GM23248 (cell line): ENCODE measurements at regions not wholly inside any gene's neighbourhood (a gene's known extent, or its start where the extent isn't known, plus 50 kb on each side); places are given as distances from the start of the nearest gene placed in this dataset.
"Not testable (repeated sequence)": the region's sequence is repeated elsewhere in the genome, so short reads cannot be mapped to it uniquely, and the experiment has no call there.

Source experiments
- DNase-seq: peaks from one replicate; pipeline ENCODE4 v3.0.0-alpha.2; 2015
- H2AFZ ChIP-seq: fragments of 200-600 bp; sonication (generic); 2 replicates; pipeline ENCODE4 v1.6.1; 2016; ENCODE audit warnings: antibody characterized with exemption
- H3F3A ChIP-seq: fragments of 200-600 bp; sonication (generic); 2 replicates; pipeline ENCODE4 v1.6.1; 2016; ENCODE audit warnings: mild to moderate bottlenecking, antibody characterized with exemption, mixed run types; ENCODE audit not compliant: insufficient read depth
- H3K27ac ChIP-seq: fragments of 200-600 bp; sonication (generic); 2 replicates; pipeline ENCODE4 v1.5.1; 2016; ENCODE audit warnings: mild to moderate bottlenecking
- H3K27me3 ChIP-seq: fragments of 200-600 bp; sonication (generic); replicated peaks from 2 replicates; pipeline ENCODE4 v1.6.1; 2016; ENCODE audit warnings: mild to moderate bottlenecking; ENCODE audit not compliant: insufficient read depth
- H3K36me3 ChIP-seq: fragments of 200-600 bp; sonication (generic); 2 replicates; pipeline ENCODE4 v1.6.1; 2016; ENCODE audit warnings: low read depth, mild to moderate bottlenecking
- H3K4me1 ChIP-seq: fragments of 200-600 bp; sonication (generic); 2 replicates; pipeline ENCODE4 v1.6.1; 2016; ENCODE audit warnings: mild to moderate bottlenecking; ENCODE audit not compliant: insufficient read depth
- H3K4me2 ChIP-seq: fragments of 200-600 bp; sonication (generic); one replicate; pipeline ENCODE4 v1.6.1; 2016; ENCODE audit warnings: mild to moderate bottlenecking; ENCODE audit not compliant: unreplicated experiment
- H3K4me3 ChIP-seq: fragments of 200-600 bp; sonication (generic); 2 replicates; pipeline ENCODE4 v1.5.1; 2016; ENCODE audit warnings: mild to moderate bottlenecking
- H3K79me2 ChIP-seq: fragments of 200-600 bp; sonication (generic); 2 replicates; pipeline ENCODE4 v1.6.1; 2016; ENCODE audit warnings: mild to moderate bottlenecking; ENCODE audit not compliant: insufficient read depth
- H3K9ac ChIP-seq: fragments of 200-600 bp; sonication (generic); 2 replicates; pipeline ENCODE4 v1.6.1; 2016; ENCODE audit warnings: mild to moderate bottlenecking
- H3K9me2 ChIP-seq: fragments of 200-600 bp; sonication (generic); 2 replicates; pipeline ENCODE4 v1.6.1; 2016; ENCODE audit warnings: mixed run types, mild to moderate bottlenecking, moderate library complexity; ENCODE audit not compliant: insufficient read depth
- H3K9me3 ChIP-seq: fragments of 200-600 bp; sonication (generic); one replicate; pipeline ENCODE4 v1.6.1; 2017; ENCODE audit warnings: low read depth
- H4K20me1 ChIP-seq: fragments of 200-600 bp; sonication (generic); 2 replicates; pipeline ENCODE4 v1.6.0; 2016; ENCODE audit not compliant: insufficient read depth
- EZH2 ChIP-seq: fragments of 200-600 bp; sonication (generic); IDR thresholded peaks from 2 replicates; pipeline ENCODE4 v1.6.1; 2018; ENCODE audit warnings: antibody characterized with exemption, mild to moderate bottlenecking; ENCODE audit not compliant: insufficient read depth, poor library complexity, severe bottlenecking
- EZH2phosphoT487 ChIP-seq: fragments of 200-600 bp; sonication (generic); IDR thresholded peaks from 2 replicates; pipeline ENCODE4 v1.6.1; 2018; ENCODE audit warnings: antibody characterized with exemption, moderate library complexity, mild to moderate bottlenecking, low read depth; ENCODE audit not compliant: insufficient read depth
- WGBS, 2 experiments: methylation state at CpG; one replicate each; pipeline ENCODE4 v1.1.6; 2015 to 2017; ENCODE audit warnings: low lambda C conversion rate in 2 of 2, low coverage in 1 of 2; ENCODE audit errors: missing lambda C conversion rate in 2 of 2; 5-methylcytosine and 5-hydroxymethylcytosine counted together
- in situ Hi-C: fragments of 300-500 bp; cut with MboI; formaldehyde crosslinking; loops from 2 replicates; pipeline ENCODE4 v1.15.0; 2020

- Histone ChIP-seq H3K4me3 (no peak overlapping the region), H3K9me3 (no peaks in the 10 kb centered on the region), H3K4me2 (no peak overlapping the region), H3K27ac (no peak overlapping the region), H3K27me3 (no peaks in the 10 kb centered on the region; the same call in 1 of the 2 replicates), H3K36me3 (no peaks in the 10 kb centered on the region), H3K4me1 (no peaks in the 10 kb centered on the region), H4K20me1 (no peaks in the 10 kb centered on the region), H3K9ac (no peak overlapping the region), H3K9me2 (no peaks in the 10 kb centered on the region), H3F3A (peaks cover 5% of the 10 kb centered on the region; the same call in 1 of the 2 replicates), H3K79me2 (no peaks in the 10 kb centered on the region), H2AFZ (no peak overlapping the region)
- in situ Hi-C loops, result no loop called here
- 35 to 37% methylated on average over 7 of the region's 7 CpGs for WGBS, 2 experiments
- DNase-seq, result no peak
- TF ChIP-seq EZH2phosphoT487, result no peak
- no peak for TF ChIP-seq EZH2
Observed at GRCh38 chr1:30213936-30214335, 509.4 kb downstream of the MATN1 start.

GRCh38 chr1:30207962-30208361 lies 515.4 kb downstream of the MATN1 start:
- H3K9me2 ChIP-seq, H3K27me3 ChIP-seq, H3K4me2 ChIP-seq, H3K4me1 ChIP-seq, H3K4me3 ChIP-seq, H3K36me3 ChIP-seq, H4K20me1 ChIP-seq, H3K79me2 ChIP-seq, in situ Hi-C loops, DNase-seq, H3K9me3 ChIP-seq, H3F3A ChIP-seq, H2AFZ ChIP-seq, H3K27ac ChIP-seq, H3K9ac ChIP-seq: not testable (repeated sequence)
- 12 to 36% methylated on average over 1 of the region's 1 CpG for WGBS, 2 experiments

GRCh38 chr1:30206631-30207030 lies 516.8 kb downstream of the MATN1 start:
- H3K9ac ChIP-seq, H3K4me2 ChIP-seq, H3K79me2 ChIP-seq, H4K20me1 ChIP-seq, H3K36me3 ChIP-seq, H3K27me3 ChIP-seq, H3K4me3 ChIP-seq, DNase-seq, H3K27ac ChIP-seq, H3F3A ChIP-seq, H3K9me2 ChIP-seq, H3K9me3 ChIP-seq, H2AFZ ChIP-seq, H3K4me1 ChIP-seq, in situ Hi-C loops: not testable (repeated sequence)
- WGBS, 2 experiments, result 66 to 70% methylated on average over 5 of the region's 5 CpGs

- in situ Hi-C loops, H3K27ac ChIP-seq, H3K4me3 ChIP-seq, H3K79me2 ChIP-seq, H3K27me3 ChIP-seq, H3K9ac ChIP-seq, H3F3A ChIP-seq, H3K4me1 ChIP-seq, H4K20me1 ChIP-seq, DNase-seq, H3K9me3 ChIP-seq, H3K36me3 ChIP-seq, H2AFZ ChIP-seq, H3K9me2 ChIP-seq, H3K4me2 ChIP-seq: not testable (repeated sequence)
- 45 to 49% methylated on average over 5 of the region's 5 CpGs for WGBS, 2 experiments
Observed at GRCh38 chr1:30204916-30205315, 518.5 kb downstream of the MATN1 start.

GRCh38 chr1:30201015-30201414 lies 522.4 kb downstream of the MATN1 start:
- H3K27ac ChIP-seq, result no peak overlapping the region
- TF ChIP-seq EZH2 (no peak), EZH2phosphoT487 (no peak)
- no peaks in the 10 kb centered on the region for H3F3A ChIP-seq
- no peaks in the 10 kb centered on the region for H4K20me1 ChIP-seq
- peaks cover 3% of the 10 kb centered on the region for H3K9me3 ChIP-seq
- no peak overlapping the region for H2AFZ ChIP-seq
- no peak for DNase-seq
- WGBS, 2 experiments, result 11 to 21% methylated on average over 1 of the region's 1 CpG
- no peak overlapping the region for H3K4me2 ChIP-seq
- in situ Hi-C loops, result no loop called here
- no peak overlapping the region for H3K4me3 ChIP-seq
- H3K4me1 ChIP-seq, result peaks cover 9% of the 10 kb centered on the region
- no peaks in the 10 kb centered on the region for H3K27me3 ChIP-seq
- H3K79me2 ChIP-seq, result no peaks in the 10 kb centered on the region
- H3K9ac ChIP-seq, result no peak overlapping the region
- no peaks in the 10 kb centered on the region for H3K36me3 ChIP-seq
- no peaks in the 10 kb centered on the region for H3K9me2 ChIP-seq
